ENCODE measurements at regions not wholly inside any gene's neighbourhood (a gene's known extent, or its start where the extent isn't known, plus 50 kb on each side); places are given as distances from the start of the nearest gene placed in this dataset.

GRCh38 chr17:72301887-72302286 lies 181.1 kb downstream of the SOX9 start:
- no peak for DNase-seq (ENCODE audit: low spot score)

DNA sequence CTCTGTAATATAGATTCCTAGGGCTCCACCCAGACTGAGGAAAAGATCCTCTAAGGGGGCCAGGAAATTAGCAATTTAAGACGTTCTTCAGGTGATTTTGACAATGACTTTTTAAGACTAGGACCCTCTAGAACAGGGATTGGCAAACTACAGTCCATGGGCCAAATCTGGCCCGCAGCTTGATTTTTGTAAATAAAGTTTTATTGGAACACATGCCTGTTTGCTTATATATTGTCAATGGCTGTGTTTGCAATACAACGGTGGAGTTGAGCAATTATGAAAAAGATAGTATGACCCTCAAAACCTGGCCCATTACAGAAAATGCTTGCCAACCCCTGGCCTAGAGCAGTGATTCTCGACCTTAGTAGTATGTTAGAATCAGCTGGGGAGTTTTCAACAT lies 181.9 kb downstream of the SOX9 start:
- DNase-seq (ENCODE audit: low spot score): no peak

DNA sequence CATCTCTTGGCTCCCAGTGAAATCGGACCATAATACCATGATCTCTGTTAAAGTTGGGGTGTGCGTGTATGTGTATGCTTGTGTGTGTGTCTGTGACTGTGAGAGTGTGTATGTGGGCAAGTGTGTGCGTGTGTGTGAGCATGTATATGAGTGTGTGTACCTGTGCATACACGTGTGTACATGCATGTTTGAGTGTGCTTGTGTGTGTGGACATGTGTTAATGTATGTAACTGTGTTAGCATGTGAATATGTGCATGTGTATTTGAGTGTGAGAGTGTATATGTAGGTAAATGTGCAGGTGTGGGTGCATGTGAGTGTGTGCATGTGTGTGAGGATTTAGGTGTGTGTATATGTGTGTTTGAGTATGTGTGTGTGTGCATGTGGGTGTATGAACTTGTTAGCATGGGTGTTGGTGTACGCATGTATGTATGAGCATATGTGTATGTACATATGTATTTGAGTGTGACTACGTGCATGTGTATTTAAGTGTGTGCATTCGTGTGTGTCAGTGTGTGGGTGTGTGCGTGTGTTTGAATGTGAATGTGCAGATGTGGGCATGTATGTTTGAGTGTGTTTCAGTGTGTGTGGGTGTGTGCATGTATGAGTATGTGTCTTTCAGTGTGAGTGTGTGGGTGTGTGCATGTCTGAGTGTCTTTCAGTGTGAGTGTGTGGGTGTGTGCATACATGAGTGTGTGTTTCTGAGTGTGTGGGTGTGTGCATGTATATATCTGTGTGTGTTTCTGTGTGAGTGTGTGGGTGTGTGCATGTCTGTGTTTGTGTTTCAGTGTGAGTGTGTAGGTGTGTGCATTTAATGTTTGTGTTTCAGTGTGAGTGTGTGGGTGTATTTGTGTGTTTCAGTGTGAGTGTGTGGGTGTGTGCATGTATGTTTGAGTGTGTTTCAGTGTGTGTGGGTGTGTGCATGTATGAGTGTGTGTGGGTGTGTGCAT lies 183.2 kb downstream of the SOX9 start:
- DNase-seq (ENCODE audit: low spot score): no peak

DNA sequence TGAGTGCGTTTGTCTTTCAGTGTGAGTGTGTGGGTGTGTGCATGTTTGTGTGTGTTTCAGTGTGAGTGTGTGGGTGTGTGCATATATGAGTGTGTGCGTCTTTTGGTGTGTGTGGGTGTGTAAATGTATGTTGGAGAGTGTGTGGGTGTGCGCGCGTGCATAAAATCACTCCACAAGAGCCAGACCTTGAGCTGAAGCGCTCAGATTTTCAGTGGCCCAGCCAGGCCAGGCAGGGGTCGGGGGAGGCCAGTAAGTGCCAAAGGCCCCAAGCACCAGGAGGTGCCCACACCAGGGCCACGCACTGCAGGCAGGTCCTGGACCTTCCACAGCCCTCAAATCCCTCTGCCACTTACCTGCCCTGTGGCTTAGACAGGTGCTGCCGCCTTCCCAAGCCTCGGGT lies 184.0 kb downstream of the SOX9 start:
- no peak for DNase-seq (ENCODE audit: low spot score)

GRCh38 chr17:72305472-72305871 lies 184.7 kb downstream of the SOX9 start:
- no peak for DNase-seq (ENCODE audit: low spot score)

DNA sequence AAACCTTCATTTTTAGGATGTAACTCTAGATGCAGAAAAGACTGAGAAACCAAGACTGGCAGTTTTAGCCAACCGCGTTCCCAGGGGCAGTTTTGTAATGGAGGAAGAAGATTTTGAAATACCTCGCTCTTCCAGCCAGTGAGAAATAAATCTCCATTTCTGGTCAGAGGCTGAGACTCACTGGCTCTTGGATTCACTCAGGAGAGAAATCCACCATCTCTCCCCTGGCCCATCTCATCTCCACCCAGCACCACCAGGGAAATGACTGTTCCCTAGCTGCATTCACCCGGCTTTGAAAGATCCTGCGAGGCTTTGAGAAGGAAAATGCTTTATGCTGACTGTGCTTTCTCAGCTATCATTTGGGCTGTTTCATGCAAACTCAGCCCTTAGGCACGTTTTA lies 185.2 kb downstream of the SOX9 start:
- DNase-seq (ENCODE audit: low spot score): no peak

DNA sequence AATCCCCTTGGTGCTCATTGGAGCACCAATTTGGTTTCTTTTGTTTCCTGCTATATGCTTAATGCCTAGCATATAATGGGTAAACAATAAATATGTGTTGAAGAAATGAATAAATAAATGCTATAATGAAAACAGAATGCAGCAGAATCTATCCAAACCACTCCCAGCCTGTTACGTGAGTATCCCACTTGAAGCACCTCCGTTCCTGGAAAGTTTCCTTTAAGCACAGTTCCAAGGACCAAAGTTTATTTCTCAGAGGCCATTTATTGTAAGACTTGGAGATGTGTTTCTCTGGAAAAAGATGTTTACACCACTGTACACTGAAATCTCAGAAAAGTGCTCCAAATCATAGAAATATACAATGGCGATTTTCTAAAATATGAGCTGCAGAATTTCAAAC lies 187.0 kb downstream of the SOX9 start:
- no peak for DNase-seq (ENCODE audit: low spot score)

- no peak for DNase-seq (ENCODE audit: low spot score)
Measured at GRCh38 chr17:72308744-72309385, 188.0 kb downstream of the SOX9 start.

- DNase-seq (ENCODE audit: low spot score): no peak
Measured at GRCh38 chr17:72311004-72311403, 190.2 kb downstream of the SOX9 start.

DNA sequence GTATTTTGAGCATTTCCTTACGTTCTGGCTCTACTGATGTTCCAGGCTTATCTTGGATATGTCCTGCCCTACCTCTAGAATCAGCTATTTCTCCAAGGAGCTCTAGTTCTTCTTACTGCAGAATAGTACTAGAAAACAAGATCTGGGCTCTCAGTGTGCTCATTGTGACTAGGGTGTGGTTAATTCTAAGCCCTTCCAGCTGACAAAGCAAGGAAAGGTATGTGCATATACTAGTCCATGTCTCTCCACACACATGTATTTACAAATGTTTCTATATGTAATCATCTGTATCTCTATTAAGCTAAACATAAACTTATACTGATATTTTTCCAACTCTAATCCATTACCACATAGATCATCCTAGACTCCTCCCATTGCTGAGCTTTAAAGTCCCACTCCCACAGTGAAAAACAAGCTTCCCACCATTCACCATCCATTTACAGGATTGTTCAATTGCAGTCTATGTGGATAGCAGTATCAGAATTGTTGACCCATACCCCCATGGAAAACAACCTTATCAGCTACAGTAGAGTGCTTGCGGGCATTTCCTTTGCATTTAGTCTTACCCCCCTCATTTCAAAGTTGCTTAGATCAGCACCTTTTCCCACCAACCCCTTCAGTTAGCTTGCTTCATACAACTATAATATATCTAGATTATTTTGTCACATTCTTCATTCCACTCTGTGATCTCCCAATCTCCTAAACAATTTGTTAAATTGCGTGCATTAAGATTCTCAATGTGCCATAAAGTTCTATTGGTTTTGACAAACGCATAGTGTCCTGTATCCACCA lies 194.5 kb downstream of the SOX9 start:
- no peak for DNase-seq (ENCODE audit: low spot score)

DNA sequence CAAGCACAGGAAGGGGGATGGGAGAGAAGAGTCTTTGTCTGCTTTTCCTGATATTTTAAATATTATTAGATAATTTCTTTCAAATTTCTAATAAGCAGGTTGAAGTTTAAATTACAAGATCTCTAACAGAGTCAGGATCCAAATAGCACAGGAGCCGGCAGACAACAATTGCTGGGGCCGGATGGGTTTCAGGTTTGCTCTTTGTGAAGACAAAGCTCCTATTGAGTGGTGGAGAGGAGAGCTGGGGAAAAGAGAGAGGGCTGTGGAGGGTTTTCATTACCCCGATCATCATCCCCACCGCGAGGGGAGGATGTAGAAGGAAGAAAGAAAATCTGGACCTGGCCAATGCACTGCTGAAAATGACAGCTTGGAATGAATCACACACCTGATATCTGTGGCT lies 197.3 kb downstream of the SOX9 start:
- no peak for DNase-seq (ENCODE audit: low spot score)

DNA sequence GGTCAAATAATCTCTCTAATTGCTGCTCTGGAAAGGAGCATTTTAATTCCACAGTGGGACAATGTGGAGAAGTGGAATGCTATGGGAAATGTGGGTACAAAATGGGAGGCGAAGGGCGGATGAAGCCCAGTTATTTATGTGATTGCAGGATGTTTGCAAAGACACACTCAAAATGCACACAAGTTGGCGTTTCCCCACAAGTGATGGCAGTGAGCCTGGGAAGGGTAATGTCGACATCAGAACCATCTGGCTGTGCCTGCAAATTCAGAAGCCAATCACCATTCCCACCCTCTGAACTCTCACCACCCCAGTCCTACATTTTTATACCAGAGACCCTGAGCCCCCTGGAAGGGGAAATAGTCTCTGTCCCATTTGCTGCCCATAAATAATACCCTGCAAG lies 201.1 kb downstream of the SOX9 start:
- DNase-seq (ENCODE audit: low spot score): no peak

GRCh38 chr17:72332367-72332766 lies 211.5 kb downstream of the SOX9 start:
- no peak for DNase-seq (ENCODE audit: low spot score)

- no peak for DNase-seq (ENCODE audit: low spot score)
Measured at GRCh38 chr17:72333570-72333969, 212.8 kb downstream of the SOX9 start.

GRCh38 chr17:72334205-72334604 lies 213.4 kb downstream of the SOX9 start:
- no peak for DNase-seq (ENCODE audit: low spot score)

GRCh38 chr17:72336026-72336803 lies 215.4 kb downstream of the SOX9 start:
- no peak for DNase-seq (ENCODE audit: low spot score)

GRCh38 chr17:72336804-72337070 lies 215.9 kb downstream of the SOX9 start:
- no peak for DNase-seq (ENCODE audit: low spot score)

GRCh38 chr17:72338304-72338703 lies 217.5 kb downstream of the SOX9 start:
- DNase-seq (ENCODE audit: low spot score): no peak

- DNase-seq (ENCODE audit: low spot score): peak; percentile 68
Measured at GRCh38 chr17:72338847-72339790, 218.3 kb downstream of the SOX9 start.

DNA sequence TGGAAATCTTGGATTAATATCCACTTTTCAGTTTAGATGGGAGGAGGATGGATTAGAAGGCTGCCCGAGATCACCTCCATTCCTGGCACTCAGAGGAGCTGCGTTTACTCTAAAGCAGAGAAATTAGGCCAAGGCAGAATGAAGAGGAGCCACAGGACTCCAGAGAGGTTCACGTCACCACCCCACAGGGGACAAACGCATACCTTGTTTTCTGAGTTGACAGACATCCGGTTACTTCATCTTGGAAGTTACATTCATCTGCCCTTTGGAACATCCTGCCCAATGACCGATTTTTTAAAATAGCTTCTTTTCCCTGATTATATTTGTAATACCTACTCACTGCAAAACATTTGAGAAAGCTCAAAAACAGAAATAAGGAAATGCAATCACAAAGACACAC lies 220.0 kb downstream of the SOX9 start:
- DNase-seq (ENCODE audit: low spot score): no peak

DNA sequence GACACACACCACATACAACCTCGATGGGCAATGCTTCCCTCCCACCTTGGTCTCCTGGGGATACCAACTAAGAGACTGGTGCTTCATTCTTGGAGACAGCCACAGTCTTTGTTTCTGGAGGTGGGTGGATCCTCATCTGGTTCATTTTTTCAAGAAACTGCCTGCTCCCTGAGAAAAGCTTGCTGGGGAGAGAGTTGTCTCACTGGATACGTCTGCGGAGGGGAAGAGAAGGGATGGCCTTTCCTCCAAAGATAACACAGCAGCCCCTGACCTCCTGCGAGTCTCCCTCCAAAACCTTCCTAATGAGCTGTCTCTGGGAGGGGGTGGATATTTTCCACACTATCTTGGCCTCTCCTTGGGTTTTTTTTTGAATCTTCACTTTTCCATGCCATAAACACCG lies 221.2 kb downstream of the SOX9 start:
- no peak for DNase-seq (ENCODE audit: low spot score)

Measured in HT-29 (cell line).